B cell (primary cell): ENCODE measurements at regions not wholly inside any gene's neighbourhood (a gene's known extent, or its start where the extent isn't known, plus 50 kb on each side); places are given as distances from the start of the nearest gene placed in this dataset.

Experiments used
- EZH2 ChIP-seq: IDR thresholded peaks from 2 replicates; pipeline ENCODE4 v1.6.1; 2012; ENCODE audit warnings: borderline replicate concordance, low read depth, mild to moderate bottlenecking, moderate library complexity, low read length; ENCODE audit not compliant: insufficient read depth, poor library complexity, severe bottlenecking
- TF ChIP-seq, protein P1 (sequence below): fragments of 200-600 bp; IDR thresholded peaks from one replicate; pipeline ENCODE4 v1.8.0; 2022; ENCODE audit warnings: antibody characterized with exemption, mild to moderate bottlenecking

DNA sequence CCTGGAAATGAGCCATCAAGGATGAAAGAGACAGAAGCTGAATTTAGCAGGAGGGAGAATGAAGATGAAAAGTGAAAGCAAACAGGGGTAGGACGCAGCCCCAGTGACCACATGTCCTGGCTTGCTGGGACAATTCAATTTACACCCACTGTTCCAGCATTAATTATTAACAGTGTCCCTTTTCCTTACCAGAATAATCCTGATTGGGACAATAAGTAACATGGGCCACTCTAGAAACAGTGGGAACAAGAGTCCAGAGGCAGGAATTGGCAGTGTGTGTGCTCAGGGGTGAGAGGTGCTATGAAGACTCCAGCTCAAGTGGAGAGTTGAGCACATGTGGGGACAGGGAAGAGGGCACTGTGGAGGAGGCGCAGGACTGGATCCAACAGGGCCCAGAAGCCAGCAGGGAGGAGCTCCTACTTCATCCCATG lies 147.1 kb downstream of the C5orf15 start:
- TF ChIP-seq EZH2, result no peak
- TF ChIP-seq, protein P1, sequence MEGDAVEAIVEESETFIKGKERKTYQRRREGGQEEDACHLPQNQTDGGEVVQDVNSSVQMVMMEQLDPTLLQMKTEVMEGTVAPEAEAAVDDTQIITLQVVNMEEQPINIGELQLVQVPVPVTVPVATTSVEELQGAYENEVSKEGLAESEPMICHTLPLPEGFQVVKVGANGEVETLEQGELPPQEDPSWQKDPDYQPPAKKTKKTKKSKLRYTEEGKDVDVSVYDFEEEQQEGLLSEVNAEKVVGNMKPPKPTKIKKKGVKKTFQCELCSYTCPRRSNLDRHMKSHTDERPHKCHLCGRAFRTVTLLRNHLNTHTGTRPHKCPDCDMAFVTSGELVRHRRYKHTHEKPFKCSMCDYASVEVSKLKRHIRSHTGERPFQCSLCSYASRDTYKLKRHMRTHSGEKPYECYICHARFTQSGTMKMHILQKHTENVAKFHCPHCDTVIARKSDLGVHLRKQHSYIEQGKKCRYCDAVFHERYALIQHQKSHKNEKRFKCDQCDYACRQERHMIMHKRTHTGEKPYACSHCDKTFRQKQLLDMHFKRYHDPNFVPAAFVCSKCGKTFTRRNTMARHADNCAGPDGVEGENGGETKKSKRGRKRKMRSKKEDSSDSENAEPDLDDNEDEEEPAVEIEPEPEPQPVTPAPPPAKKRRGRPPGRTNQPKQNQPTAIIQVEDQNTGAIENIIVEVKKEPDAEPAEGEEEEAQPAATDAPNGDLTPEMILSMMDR, result no peak
